HCT116 (cell line): ENCODE measurements at regions not wholly inside any gene's neighbourhood (a gene's known extent, or its start where the extent isn't known, plus 50 kb on each side); places are given as distances from the start of the nearest gene placed in this dataset.

Experiments used
- ATAC-seq: fragments of 200-7000 bp; cut with Tn5 transposase; 2 replicates; pipeline ENCODE4 v1.9.1; 2020; ENCODE audit warnings: mild to moderate bottlenecking, moderate library complexity
- BruUV-seq: library from RNA; stranded (reverse); fragments of 400-500 nt; replicated peaks from 2 replicates; lab custom pipeline; 2021; lab: Mats Ljungman, UMichigan
- CTCF ChIA-PET: fragments of 300-600 bp; sonication (Branson Sonifier 250); formaldehyde crosslinking; loops from one replicate; lab custom pipeline; 2021; ENCODE audit warnings: antibody characterized with exemption; lab: Charles Lee
- POLR2A ChIA-PET: fragments of 300-600, 350-600 bp; sonication (Branson Sonifier 250); formaldehyde crosslinking; loops from one replicate; lab custom pipeline; 2021; ENCODE audit warnings: antibody characterized with exemption; lab: Charles Lee
- RAD21 ChIA-PET, 2 experiments: fragments of 300-600 bp; sonication (Branson Sonifier 250); formaldehyde crosslinking; loops; one replicate each; lab custom pipeline; 2023; ENCODE audit warnings: low total read pairs in 2 of 2; ENCODE audit not compliant: uncharacterized antibody in 2 of 2, unreplicated experiment in 2 of 2, low non-redundant PET in 1 of 2; lab: Charles Lee
- DNase-seq: peaks from one replicate; pipeline ENCODE4 v3.0.0-alpha.2; 2010; ENCODE audit warnings: low read depth, low spot score
- H2AFZ ChIP-seq: fragments of 200-600 bp; shearing (Covaris generic), sonication (generic); 2 replicates; pipeline ENCODE4 v1.6.1; 2017; ENCODE audit warnings: low read depth, mixed run types, mixed read lengths, antibody characterized with exemption, low read length; ENCODE audit not compliant: poor library complexity, severe bottlenecking
- H3K27ac ChIP-seq: 2 replicates; pipeline ENCODE4 v1.5.1; 2012; ENCODE audit warnings: low read depth, low read length
- H3K27me3 ChIP-seq: fragments of 200-600 bp; sonication (generic); 2 replicates; pipeline ENCODE4 v1.6.1; 2016; ENCODE audit warnings: mixed run types, low read length, mixed read lengths; ENCODE audit not compliant: insufficient read depth
- H3K36me3 ChIP-seq, 2 experiments: fragments of 200-500 bp in 1 of 2; fragments of 200-600 bp in 1 of 2; sonication (Bioruptor generic) in 1 of 2; sonication (generic) in 1 of 2; 2 replicates each; pipeline versions ENCODE4 v1.5.1 to v1.6.1; 2014 to 2016; ENCODE audit warnings: low read length in 2 of 2, inconsistent platforms in 1 of 2, mixed read lengths in 1 of 2, mixed run types in 1 of 2; ENCODE audit not compliant: insufficient read depth in 2 of 2, control insufficient read depth in 1 of 2
- H3K4me1 ChIP-seq, 2 experiments: fragments of 200-600 bp in 1 of 2; sonication (generic) in 1 of 2; 2 replicates each; pipeline versions ENCODE4 v1.5.1 to v1.6.1; 2012 to 2017; ENCODE audit warnings: low read length in 2 of 2, inconsistent platforms in 1 of 2, mild to moderate bottlenecking in 1 of 2, mixed read lengths in 1 of 2, mixed run types in 1 of 2, moderate library complexity in 1 of 2; ENCODE audit not compliant: insufficient read depth in 2 of 2, control insufficient read depth in 1 of 2
- H3K4me2 ChIP-seq: fragments of 200-600 bp; sonication (generic); 2 replicates; pipeline ENCODE4 v1.6.1; 2017; ENCODE audit warnings: mixed run types, low read length, mixed read lengths
- H3K4me3 ChIP-seq, 2 experiments: fragments of 200-600 bp in 1 of 2; sonication (generic) in 1 of 2; replicated peaks in 1 of 2; 2 replicates each; pipeline ENCODE4 v1.5.1; 2011 to 2016; ENCODE audit warnings: low read length in 2 of 2, control low read depth in 1 of 2, low read depth in 1 of 2, mild to moderate bottlenecking in 1 of 2, mixed read lengths in 1 of 2, mixed run types in 1 of 2
- H3K79me2 ChIP-seq: fragments of 200-600 bp; sonication (generic); 2 replicates; pipeline ENCODE4 v1.6.1; 2017; ENCODE audit warnings: mild to moderate bottlenecking, mixed run types, low read length, moderate library complexity, mixed read lengths; ENCODE audit not compliant: insufficient read depth
- H3K9ac ChIP-seq: fragments of 200-600 bp; sonication (generic); 2 replicates; pipeline ENCODE4 v1.6.1; 2016; ENCODE audit warnings: low read length, mixed read lengths
- H3K9me2 ChIP-seq: fragments of 200-600 bp; sonication (generic), shearing (Covaris generic); 2 replicates; pipeline ENCODE4 v1.6.1; 2017; ENCODE audit warnings: mixed run types, mild to moderate bottlenecking, moderate library complexity; ENCODE audit not compliant: insufficient read depth
- H3K9me3 ChIP-seq, 2 experiments: fragments of 200-500 bp in 1 of 2; fragments of 200-600 bp in 1 of 2; sonication (Bioruptor generic) in 1 of 2; sonication (generic) in 1 of 2; 2 replicates each; pipeline ENCODE4 v1.6.1; 2014 to 2017; ENCODE audit warnings: low read length in 2 of 2, mixed read lengths in 2 of 2, inconsistent platforms in 1 of 2, low read depth in 1 of 2, mild to moderate bottlenecking in 1 of 2, mixed run types in 1 of 2, moderate library complexity in 1 of 2; ENCODE audit not compliant: control insufficient read depth in 1 of 2, insufficient read depth in 1 of 2
- H4K20me1 ChIP-seq: fragments of 200-600 bp; sonication (generic), shearing (Covaris generic); 2 replicates; pipeline ENCODE4 v1.6.1; 2017; ENCODE audit warnings: mixed run types, mild to moderate bottlenecking, moderate library complexity; ENCODE audit not compliant: insufficient read depth
- CBX3 ChIP-seq: IDR thresholded peaks from 2 replicates; pipeline ENCODE4 v1.6.1; 2012; ENCODE audit warnings: low read depth
- ELF1 ChIP-seq: IDR thresholded peaks from 2 replicates; pipeline ENCODE4 v1.6.1; 2012; ENCODE audit warnings: low read depth, borderline replicate concordance
- EZH2 ChIP-seq: fragments of 200-600 bp; sonication (generic); IDR thresholded peaks from 2 replicates; pipeline ENCODE4 v1.6.1; 2017; ENCODE audit warnings: antibody characterized with exemption, mixed run types
- FOSL1 ChIP-seq: IDR thresholded peaks from 2 replicates; pipeline ENCODE4 v1.6.1; 2012; ENCODE audit warnings: low read depth
- RAD21 ChIP-seq: IDR thresholded peaks from 2 replicates; pipeline ENCODE4 v1.6.1; 2012; ENCODE audit warnings: low read depth, mild to moderate bottlenecking
- SIN3A ChIP-seq: IDR thresholded peaks from 2 replicates; pipeline ENCODE4 v1.6.1; 2012; ENCODE audit warnings: low read depth
- SP1 ChIP-seq: IDR thresholded peaks from 2 replicates; pipeline ENCODE4 v1.6.1; 2012; ENCODE audit warnings: low read depth
- YY1 ChIP-seq: IDR thresholded peaks from 2 replicates; pipeline ENCODE4 v1.6.1; 2011; ENCODE audit warnings: low read length, low read depth, moderate library complexity, mild to moderate bottlenecking; ENCODE audit not compliant: insufficient replicate concordance; ENCODE audit errors: extremely low read depth
- ZFX ChIP-seq: fragments of 450-650 bp; IDR thresholded peaks from 2 replicates; pipeline ENCODE4 v1.6.1; 2017
- ZNF274 ChIP-seq: fragments of 200-500 bp; sonication (Bioruptor generic); IDR thresholded peaks from 2 replicates; pipeline ENCODE4 v1.6.1; 2014; ENCODE audit warnings: mild to moderate bottlenecking, low read depth, low read length, inconsistent platforms
- intact Hi-C: fragments of 100-400 bp; cut with micrococcal nuclease; formaldehyde crosslinking; loops from 2 replicates; pipeline ENCODE4 v1.10.0; 2022
- TF ChIP-seq, protein P1 (sequence below): IDR thresholded peaks from 2 replicates; pipeline ENCODE4 v1.6.1; 2011; ENCODE audit warnings: mild to moderate bottlenecking, low read length, moderate library complexity; ENCODE audit not compliant: insufficient replicate concordance; ENCODE audit errors: extremely low read depth
- TF ChIP-seq, protein P2 (sequence below): IDR thresholded peaks from 2 replicates; pipeline ENCODE4 v1.6.1; 2012

DNA sequence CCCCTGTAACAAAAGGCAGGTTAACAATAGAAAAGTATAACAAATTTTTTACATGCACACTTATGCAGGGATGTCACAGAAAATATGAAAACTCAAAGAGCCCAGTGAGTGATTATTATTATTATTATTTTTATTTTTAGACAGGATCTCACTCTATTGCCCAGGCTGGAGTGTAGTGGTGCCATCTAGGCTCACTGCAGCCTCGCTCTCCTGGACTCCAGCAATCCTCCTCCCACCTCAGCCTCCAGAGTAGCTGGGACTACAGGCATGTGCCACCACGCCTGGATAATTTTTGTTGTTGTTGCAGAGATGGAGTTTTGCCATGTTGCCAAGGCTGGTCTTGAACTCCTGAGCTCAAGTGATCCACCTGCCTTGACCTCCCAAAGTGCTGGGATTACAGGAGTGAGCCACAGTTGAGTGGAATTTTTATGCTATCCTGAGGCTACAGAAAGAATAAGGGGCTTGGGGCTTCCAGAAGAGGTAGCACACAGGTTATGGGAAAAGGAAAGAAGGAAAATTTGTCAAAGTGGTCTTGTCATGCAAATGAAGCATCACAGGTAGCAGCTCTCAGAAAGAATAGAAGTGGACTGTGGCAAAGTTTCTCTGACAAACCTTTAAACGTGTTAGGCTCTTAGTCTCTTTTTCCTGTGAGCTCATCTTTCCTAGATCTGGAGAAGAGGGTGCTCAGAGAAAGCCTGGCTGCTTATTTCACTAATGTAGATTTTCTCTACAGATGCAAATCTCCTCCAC, 87.7 kb upstream of the LSM14A start:
- Histone ChIP-seq H3K9me2 (no peaks in the 10 kb centered on the region), H3K9me3 (no peaks in the 10 kb centered on the region), H3K9ac (no peak overlapping the region), H3K4me2 (no peak overlapping the region), H4K20me1 (no peaks in the 10 kb centered on the region), H3K27me3 (no peaks in the 10 kb centered on the region), H3K4me3 (no peak overlapping the region), H3K4me1 (no peaks in the 10 kb centered on the region), H3K79me2 (no peaks in the 10 kb centered on the region), H3K27ac (no peak overlapping the region), H2AFZ (no peak overlapping the region), H3K36me3 (no peaks in the 10 kb centered on the region)
- ChIA-PET CTCF (interaction anchor here (1.2 to 1.4 kb wide), 2 partner anchors 12 to 42 kb away, joined by 3 to 4 read pairs; no protein-coding TSS in a partner anchor), POLR2A (no interaction called here), RAD21 (no interaction called here)
- intact Hi-C loops, result no loop called here
- no peak for DNase-seq
- ATAC-seq, result no peak
- BruUV-seq, result no TSS peak
- TF ChIP-seq EZH2 (no peak), RAD21 (no peak), ZNF274 (no peak), SP1 (no peak), SIN3A (no peak), ELF1 (no peak), YY1 (no peak), ZFX (no peak), FOSL1 (no peak), CBX3 (no peak)
- TF ChIP-seq, protein P1, sequence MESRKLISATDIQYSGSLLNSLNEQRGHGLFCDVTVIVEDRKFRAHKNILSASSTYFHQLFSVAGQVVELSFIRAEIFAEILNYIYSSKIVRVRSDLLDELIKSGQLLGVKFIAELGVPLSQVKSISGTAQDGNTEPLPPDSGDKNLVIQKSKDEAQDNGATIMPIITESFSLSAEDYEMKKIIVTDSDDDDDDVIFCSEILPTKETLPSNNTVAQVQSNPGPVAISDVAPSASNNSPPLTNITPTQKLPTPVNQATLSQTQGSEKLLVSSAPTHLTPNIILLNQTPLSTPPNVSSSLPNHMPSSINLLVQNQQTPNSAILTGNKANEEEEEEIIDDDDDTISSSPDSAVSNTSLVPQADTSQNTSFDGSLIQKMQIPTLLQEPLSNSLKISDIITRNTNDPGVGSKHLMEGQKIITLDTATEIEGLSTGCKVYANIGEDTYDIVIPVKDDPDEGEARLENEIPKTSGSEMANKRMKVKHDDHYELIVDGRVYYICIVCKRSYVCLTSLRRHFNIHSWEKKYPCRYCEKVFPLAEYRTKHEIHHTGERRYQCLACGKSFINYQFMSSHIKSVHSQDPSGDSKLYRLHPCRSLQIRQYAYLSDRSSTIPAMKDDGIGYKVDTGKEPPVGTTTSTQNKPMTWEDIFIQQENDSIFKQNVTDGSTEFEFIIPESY, result no peak
- TF ChIP-seq, protein P2, sequence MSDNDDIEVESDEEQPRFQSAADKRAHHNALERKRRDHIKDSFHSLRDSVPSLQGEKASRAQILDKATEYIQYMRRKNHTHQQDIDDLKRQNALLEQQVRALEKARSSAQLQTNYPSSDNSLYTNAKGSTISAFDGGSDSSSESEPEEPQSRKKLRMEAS, result no peak
